GM12874 (cell line): ENCODE measurements at regions not wholly inside any gene's neighbourhood (a gene's known extent, or its start where the extent isn't known, plus 50 kb on each side); places are given as distances from the start of the nearest gene placed in this dataset.

Source experiments
- TF ChIP-seq, protein P1 (sequence below): IDR thresholded peaks from 2 replicates; pipeline ENCODE4 v1.5.1; 2011; ENCODE audit warnings: low read depth, mild to moderate bottlenecking, control low read depth, low read length, moderate library complexity; ENCODE audit not compliant: insufficient read depth

- TF ChIP-seq, protein P1, sequence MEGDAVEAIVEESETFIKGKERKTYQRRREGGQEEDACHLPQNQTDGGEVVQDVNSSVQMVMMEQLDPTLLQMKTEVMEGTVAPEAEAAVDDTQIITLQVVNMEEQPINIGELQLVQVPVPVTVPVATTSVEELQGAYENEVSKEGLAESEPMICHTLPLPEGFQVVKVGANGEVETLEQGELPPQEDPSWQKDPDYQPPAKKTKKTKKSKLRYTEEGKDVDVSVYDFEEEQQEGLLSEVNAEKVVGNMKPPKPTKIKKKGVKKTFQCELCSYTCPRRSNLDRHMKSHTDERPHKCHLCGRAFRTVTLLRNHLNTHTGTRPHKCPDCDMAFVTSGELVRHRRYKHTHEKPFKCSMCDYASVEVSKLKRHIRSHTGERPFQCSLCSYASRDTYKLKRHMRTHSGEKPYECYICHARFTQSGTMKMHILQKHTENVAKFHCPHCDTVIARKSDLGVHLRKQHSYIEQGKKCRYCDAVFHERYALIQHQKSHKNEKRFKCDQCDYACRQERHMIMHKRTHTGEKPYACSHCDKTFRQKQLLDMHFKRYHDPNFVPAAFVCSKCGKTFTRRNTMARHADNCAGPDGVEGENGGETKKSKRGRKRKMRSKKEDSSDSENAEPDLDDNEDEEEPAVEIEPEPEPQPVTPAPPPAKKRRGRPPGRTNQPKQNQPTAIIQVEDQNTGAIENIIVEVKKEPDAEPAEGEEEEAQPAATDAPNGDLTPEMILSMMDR = no peak
Measured at GRCh38 chr3:164064298-164064697, 1014.0 kb downstream of the SI start.

DNA sequence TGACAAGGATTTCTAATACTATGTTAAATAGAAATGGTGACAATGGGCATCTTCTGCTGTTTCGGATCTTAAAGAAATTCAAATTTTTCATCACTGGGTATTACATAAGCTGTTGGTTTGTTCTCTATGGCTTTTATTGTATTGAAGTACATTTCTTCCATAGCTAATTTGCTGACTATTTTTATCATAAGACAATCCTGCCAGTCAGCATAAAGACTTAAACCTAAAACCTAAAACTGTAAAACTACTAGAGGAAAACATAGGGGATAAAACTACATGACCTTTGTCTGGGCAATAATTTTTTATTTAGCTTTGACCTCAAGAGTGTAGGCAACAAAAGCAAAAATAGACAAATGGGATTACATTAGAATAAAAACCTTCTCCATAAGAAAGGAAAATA is 1017.4 kb downstream of the SI start:
- TF ChIP-seq, protein P1 = no peak

GRCh38 chr3:164049847-164050246 is 1028.4 kb downstream of the SI start:
- TF ChIP-seq, protein P1 = no peak

DNA sequence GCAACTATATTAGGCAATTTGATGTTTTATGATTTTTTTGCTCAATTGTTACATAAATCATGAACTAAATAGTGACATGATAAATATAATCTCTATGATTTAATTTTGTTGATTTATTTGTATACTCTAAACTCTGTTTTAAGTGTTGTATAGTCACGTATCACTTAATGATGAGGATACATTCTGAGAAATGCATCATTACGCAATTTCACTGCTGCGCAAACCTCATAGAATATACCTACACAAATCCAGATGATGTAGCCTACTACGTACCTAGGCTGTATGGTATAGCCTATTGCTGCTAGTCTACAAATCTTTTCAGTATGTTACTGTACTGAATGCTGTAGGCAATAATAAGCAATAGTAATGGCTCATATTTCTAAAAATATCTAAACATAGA is 1029.8 kb downstream of the SI start:
- TF ChIP-seq, protein P1 = no peak

DNA sequence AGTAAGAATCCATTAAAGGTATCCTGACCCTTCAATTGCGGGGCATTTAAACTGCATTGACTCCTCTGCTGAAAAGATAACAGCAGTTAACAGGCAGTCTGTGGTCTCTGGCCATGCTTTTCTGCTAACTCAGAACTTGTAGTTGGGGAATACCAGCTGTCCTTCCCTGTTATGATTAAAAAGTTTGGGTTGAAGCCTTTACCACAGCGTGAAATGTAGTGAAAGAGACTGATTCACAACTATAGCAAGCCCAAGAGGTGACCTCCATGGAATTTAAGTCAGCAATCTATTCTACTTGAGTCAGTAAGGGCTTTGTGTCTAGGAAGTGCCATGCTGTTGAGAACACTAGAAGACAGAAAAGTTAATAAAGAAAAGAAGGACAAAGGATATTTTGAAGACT is 1037.3 kb downstream of the SI start:
- TF ChIP-seq, protein P1 = no peak

DNA sequence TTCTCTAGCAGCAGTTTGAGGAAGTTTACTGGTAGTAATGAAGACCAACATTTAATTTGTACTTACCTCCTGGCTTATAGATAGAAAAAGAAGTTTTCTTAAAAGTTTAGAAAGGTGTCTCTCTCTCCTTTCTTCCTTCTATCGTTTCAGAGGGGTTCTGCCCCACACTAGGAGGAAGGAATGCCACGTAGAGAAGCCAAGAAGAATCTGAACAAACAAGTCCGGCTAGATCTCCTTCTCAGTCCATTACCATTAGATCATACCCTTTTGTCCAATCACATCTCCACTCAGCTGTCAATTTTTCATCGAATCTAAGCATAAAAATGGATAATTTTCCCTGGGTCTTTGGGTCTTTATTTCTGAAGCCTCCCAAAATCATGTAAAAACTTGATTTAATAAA is 1048.1 kb downstream of the SI start:
- TF ChIP-seq, protein P1 = no peak

DNA sequence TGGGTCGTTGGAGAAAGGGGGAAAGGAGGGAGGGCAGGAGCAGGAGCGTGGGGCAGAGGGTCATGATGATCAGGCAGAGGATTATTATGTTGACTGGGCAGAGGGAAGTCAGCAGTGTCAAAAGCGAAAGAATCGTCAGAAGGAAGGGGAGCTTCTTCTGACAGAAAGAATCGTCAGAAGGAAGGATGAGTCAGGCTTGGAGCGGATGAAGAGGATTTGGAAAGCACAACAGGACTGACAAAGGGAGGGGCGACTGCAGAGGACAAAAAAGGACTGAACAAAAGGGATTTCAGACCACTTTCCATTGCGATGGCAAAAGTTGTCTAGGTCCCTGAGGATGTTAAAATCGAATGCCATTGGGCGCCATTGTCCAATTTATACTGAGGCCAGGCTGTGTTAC is 1053.5 kb downstream of the SI start:
- TF ChIP-seq, protein P1 = no peak

- TF ChIP-seq, protein P1 = no peak
Measured at GRCh38 chr3:164023480-164023879, 1054.8 kb downstream of the SI start.
